GM21367 (cell line): ENCODE measurements at regions not wholly inside any gene's neighbourhood (a gene's known extent, or its start where the extent isn't known, plus 50 kb on each side); places are given as distances from the start of the nearest gene placed in this dataset.

Experiments used
- ATAC-seq: cut with Tn5 transposase; IDR thresholded peaks from one replicate; pipeline ENCODE4 v1.9.1; 2021; ENCODE audit not compliant: unreplicated experiment

DNA sequence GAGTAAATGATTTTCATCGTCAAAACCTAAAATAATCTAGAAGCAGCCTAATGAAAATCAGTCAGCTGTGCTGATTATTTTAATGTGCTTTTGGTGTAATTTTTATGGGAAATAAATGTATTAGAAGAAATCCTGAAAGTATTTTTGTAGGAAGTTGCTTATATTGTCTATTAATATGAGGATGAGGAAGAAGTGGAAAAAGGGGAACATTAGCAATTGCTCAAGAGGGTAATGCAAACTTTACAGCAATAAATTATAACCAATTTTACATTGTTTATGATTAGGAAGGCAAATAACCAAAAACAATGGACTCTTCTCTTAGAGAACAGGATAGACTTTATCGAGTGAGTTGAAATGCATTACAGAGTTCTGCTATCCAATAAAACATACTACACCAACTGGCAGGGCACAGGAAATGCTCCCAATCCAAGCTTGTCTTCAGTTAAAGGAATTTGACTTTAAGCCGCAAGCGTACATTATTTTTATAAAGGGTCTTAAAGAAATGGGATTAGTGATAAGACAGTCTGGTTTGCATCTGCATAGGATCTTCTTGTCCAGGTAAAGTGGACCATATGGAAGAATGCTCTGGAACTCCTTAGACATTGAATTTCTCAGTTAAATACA lies 374.8 kb downstream of the PDGFC start:
- no peak for ATAC-seq

DNA sequence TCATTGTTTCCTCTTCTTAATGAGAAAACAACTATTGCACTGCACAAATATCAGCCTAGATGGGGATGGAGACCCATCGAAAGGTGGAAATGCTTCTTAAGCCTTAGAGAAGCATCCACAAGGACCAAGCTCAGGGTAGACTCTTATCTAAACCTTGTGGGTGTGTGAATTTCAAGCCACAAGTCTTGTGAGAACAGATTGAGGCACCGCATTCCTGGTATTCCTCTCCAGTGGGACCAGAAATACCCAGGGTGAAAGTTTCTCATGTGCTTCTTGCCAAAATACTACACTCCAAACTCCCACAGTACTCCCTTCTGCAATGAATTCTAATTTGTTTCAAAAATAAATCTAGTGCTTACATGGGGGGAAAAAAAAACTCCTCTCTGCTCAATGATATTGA lies 375.6 kb downstream of the PDGFC start:
- ATAC-seq: no peak

DNA sequence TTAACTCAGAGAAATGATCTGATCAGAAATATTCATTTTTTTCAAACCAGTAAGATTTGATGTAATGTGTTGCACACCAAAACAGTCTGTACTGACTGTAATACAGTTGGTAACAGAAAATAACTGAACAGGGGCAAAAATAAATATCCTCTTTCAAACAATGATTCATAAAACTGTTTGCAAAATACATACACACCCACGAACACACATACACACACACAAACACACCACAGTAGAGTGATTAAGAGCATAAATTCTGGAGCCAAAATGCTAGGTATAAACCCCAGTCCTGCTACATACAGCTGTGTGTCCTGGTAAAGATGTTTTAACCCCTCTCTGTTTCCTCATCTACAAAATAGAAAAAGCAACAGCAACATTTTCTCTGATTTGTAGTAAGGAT lies 376.6 kb downstream of the PDGFC start:
- ATAC-seq: no peak

DNA sequence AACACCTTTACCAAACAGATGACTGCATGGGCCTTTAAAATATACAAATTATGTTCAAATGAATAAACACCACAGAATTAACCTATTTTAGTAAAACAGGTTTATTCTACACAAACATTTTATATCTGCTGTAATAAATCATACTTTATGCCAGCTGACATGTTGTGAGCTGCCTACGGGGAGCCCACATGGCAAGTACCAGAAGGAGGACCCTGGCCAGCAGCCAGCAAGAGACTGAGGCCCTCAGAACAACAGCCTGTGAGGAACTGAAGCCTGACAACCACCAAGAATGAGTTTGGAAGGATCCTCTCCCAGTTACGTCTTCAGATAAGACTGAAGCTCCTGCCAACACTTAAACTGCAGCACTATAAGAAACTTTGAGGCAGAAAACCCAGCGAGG lies 377.0 kb downstream of the PDGFC start:
- no peak for ATAC-seq

DNA sequence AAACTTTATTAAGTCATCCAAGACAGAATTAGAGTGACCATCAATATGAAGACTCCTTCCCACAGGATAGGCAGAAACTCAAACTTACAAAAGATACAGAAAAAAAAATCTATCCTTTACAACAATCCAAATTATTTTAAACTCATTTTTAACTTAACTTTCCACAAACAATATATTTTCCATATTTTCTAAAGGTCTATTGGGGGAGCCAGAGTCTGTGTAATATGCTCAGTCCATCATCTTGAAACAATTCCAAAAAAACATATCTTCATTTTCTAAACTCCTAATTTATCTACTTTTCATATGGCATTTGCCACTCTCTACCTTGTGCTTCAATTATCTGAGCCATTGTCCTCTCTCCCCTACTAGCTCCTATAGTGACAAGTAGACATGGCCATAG lies 378.1 kb downstream of the PDGFC start:
- ATAC-seq: no peak

GRCh38 chr4:156591679-156592078 lies 379.9 kb downstream of the PDGFC start:
- no peak for ATAC-seq

- no peak for ATAC-seq
These were observed 387.5 kb downstream of the PDGFC start for GRCh38 chr4:156584100-156584499.

DNA sequence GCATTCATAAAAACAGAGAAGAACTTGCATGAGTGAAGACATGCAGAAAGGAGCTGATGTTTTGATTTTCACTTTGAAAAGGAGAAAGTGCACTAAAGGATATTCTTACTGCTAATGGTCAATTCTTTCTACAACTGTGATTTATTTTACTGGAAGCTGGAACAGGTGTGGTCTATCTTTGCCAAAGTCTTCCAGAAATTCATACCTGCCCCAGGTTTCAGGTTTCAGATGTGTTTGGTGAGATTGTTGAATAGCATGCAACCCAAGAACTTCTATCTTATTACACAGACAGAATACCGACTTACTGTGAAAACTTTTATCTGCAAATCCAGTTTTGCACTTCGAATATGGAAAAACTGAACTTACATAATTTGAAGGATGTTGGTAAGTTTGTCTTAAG lies 388.3 kb downstream of the PDGFC start:
- no peak for ATAC-seq

DNA sequence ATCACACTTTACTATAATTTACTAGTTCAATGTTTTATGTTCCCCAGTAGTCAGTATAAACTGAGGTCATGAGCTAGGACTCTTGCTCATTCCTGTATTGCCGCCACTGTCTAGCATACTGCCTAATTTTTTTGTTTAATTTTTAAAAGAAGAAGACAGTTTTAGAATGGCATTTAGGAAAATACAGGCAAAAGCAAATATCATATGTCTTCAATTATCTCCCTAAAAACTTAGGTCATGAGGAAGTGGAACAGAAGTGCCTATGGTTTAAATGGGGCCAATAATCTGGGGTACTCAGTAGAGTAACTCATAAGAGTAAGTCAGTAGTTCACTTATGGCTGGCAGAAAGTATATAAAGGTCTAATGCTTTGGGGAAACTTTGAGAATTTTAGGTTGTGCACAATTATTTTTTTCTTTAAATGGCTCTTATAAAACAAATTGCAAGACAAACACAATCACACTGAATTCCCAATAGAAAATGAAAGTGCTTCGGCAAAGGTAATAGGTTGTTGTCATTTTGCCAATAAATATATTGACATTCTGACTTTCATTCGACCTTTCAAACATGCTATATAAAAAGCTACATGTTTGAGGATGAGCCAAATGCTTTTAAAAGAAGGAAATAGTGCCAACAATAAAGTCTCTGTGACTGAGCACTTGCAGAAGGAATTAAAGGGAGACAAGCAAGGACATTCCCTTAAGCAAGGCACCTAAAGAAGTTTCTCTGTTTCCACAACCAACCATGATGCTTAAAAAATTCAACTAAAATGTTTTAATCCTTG lies 390.1 kb downstream of the PDGFC start:
- no peak for ATAC-seq

DNA sequence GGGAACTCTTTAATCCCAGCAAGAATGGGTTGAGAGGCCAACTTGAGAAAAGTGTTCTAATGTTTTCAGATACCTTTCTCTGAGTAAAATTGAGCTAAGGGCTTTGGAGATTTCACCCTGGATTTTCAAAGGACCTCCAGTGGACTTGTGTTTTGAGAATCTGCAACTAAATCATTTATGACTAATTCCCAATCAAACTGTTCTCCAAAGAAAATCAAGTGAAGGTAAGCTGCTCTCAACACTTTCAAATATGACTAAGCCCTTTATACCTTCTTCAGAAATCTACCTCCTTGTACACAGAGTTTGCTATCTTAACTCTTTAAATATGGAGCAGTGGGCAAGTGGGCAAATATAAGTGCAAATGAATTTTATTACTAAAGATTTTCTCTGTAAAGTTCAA lies 392.9 kb downstream of the PDGFC start:
- no peak for ATAC-seq

DNA sequence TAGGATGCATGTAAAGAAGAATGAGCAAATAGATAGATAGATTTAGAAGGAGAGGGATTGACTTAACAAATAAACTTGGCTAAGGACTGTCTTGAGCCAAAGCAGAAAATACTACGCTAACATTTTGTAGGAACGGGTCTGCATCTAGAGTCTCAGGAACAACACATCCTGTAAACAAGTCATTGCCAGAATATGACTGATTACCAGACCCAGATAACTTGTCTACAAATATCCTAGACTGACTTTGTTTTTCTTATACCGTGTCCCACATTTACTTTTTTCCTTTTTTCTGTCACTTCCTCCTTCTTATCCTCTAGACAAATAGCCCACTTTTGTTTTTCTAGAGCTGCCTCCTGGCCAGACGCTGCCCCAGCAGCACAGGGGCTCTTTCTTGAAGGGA lies 393.6 kb downstream of the PDGFC start:
- no peak for ATAC-seq

- ATAC-seq: no peak
These were observed 394.7 kb downstream of the PDGFC start for GRCh38 chr4:156576946-156577345.

- ATAC-seq: no peak
These were observed 396.0 kb downstream of the PDGFC start for GRCh38 chr4:156575430-156576073.

DNA sequence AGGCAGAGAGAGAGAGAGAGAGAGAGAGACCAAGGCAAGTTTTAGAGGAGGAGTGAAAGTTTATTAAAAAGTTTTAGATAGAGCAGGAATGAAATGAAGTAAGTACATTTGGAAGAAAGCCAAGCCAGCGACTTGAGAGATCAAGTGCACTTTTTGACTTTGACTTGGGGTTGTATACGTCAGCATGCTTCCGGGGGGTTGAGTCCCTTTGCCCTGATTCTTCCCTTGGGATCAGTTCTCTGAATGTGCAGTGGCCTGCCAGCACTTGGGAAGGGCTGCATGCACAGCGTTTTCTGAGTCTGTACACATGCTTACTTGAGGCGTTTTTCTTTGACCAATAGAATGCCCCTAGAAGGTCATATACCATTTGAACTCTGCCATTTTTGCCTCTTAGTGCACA lies 400.5 kb downstream of the PDGFC start:
- no peak for ATAC-seq

- ATAC-seq: no peak
These were observed 402.1 kb downstream of the PDGFC start for GRCh38 chr4:156569535-156569934.

GRCh38 chr4:156568484-156568883 lies 403.1 kb downstream of the PDGFC start:
- ATAC-seq: no peak

- no peak for ATAC-seq
These were observed 403.6 kb downstream of the PDGFC start for GRCh38 chr4:156568041-156568440.

GRCh38 chr4:156560701-156561100 lies 410.9 kb downstream of the PDGFC start:
- ATAC-seq: no peak

- no peak for ATAC-seq
These were observed 412.3 kb downstream of the PDGFC start for GRCh38 chr4:156559346-156559745.

DNA sequence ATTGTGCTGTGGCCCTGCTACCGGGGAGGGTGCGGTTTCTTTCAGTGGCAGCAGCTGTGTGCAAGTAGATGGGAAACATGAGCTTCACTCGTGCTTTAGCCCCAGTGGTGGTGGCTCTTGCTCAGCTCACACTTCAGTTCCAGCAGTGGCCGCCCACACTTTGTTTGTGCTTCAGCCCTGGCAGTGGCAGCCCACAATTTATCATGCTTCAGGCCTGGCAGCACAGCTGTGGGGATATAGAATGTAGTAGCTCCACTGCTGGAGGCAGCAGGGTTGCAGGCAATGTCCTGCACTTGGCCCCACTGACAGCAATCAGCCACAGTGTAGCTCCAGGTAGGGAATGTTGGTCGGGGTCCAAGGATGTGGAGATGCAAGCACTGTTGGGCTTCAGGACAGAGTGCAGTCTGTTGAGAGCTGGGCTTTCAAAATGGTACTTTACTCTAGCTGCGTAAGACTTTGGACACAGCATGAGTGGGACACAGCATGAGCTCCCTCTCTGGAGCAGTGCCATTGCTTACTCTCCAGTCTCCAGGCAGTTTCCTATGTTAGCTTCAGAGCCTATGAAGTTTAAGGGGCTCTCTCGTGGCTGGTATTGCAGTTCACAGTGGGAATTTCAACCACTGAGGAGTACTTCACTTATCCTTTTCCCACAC lies 413.1 kb downstream of the PDGFC start:
- no peak for ATAC-seq

DNA sequence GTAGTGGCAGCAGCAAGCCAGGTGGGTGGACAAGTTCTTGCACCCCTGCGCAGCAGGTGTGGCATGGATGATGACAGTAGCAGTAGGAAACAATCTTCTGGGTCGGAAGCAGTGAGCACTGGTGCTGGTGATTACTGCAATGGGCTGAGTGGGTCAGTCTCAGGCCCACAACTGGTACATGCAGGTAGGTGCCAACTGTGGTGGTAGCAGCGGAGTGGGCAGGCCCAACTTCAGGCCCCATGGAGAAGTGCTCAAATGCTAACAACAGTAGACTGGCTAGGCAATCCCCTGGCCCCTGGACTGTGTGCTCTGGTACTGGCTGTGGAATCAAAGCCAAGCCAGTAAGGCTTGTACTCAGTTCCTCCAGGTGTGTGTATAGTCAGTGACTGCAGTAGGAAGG lies 413.7 kb downstream of the PDGFC start:
- ATAC-seq: no peak

- ATAC-seq: no peak
These were observed 415.3 kb downstream of the PDGFC start for GRCh38 chr4:156556336-156556735.
